C4-2B (cell line): ENCODE measurements at regions not wholly inside any gene's neighbourhood (a gene's known extent, or its start where the extent isn't known, plus 50 kb on each side); places are given as distances from the start of the nearest gene placed in this dataset.

ENCODE experiments used
- H3K27ac ChIP-seq: fragments of 450-650 bp; 2 replicates; pipeline ENCODE4 v1.5.1; 2017
- CTCF ChIP-seq: fragments of 450-650 bp; conservative IDR thresholded peaks from 2 replicates; pipeline ENCODE4 v1.5.1; 2017; ENCODE audit warnings: mild to moderate bottlenecking
- ZFX ChIP-seq: fragments of 450-650 bp; IDR thresholded peaks from 2 replicates; pipeline ENCODE4 v1.6.1; 2017

- no peak for TF ChIP-seq CTCF
- TF ChIP-seq ZFX: no peak
- no peak overlapping the region for H3K27ac ChIP-seq
These were observed 731.2 kb downstream of the BRD1 start for GRCh38 chr22:49096476-49096875.

GRCh38 chr22:49095366-49095765 lies 732.3 kb downstream of the BRD1 start:
- TF ChIP-seq ZFX (no peak), CTCF (no peak)
- no peak overlapping the region for H3K27ac ChIP-seq

GRCh38 chr22:49094858-49095257 lies 732.8 kb downstream of the BRD1 start:
- H3K27ac ChIP-seq: no peak overlapping the region
- TF ChIP-seq ZFX: no peak
- TF ChIP-seq CTCF: no peak

- TF ChIP-seq ZFX (no peak), CTCF (no peak)
- H3K27ac ChIP-seq: no peak overlapping the region
These were observed 733.5 kb downstream of the BRD1 start for GRCh38 chr22:49094151-49094550.

GRCh38 chr22:49093192-49093880 lies 734.3 kb downstream of the BRD1 start:
- no peak overlapping the region for H3K27ac ChIP-seq
- no peak for TF ChIP-seq CTCF
- no peak for TF ChIP-seq ZFX

GRCh38 chr22:49092716-49093115 lies 735.0 kb downstream of the BRD1 start:
- TF ChIP-seq CTCF: no peak
- no peak overlapping the region for H3K27ac ChIP-seq

GRCh38 chr22:49091917-49092545 lies 735.6 kb downstream of the BRD1 start:
- TF ChIP-seq CTCF (no peak), ZFX (no peak)
- no peak overlapping the region for H3K27ac ChIP-seq
